Thyroid gland (tissue), 4 donors: ENCODE measurements at regions not wholly inside any gene's neighbourhood (a gene's known extent, or its start where the extent isn't known, plus 50 kb on each side); places are given as distances from the start of the nearest gene placed in this dataset.

Source experiments
- POLR2A ChIP-seq, 2 donors: fragments of 450-650 bp; IDR thresholded peaks; one replicate each; pipeline ENCODE4 v1.6.1; 2017; ENCODE audit warnings: antibody characterized with exemption in 2 of 2, mild to moderate bottlenecking in 2 of 2, moderate library complexity in 1 of 2
- TF ChIP-seq, protein P1 (sequence below), 6 experiments: fragments of 200-600 bp in 3 of 6; fragments of 450-650 bp in 3 of 6; sonication (generic) in 3 of 6; IDR thresholded peaks; one replicate each; pipeline ENCODE4 v1.5.1; 2016 to 2019; ENCODE audit warnings: antibody characterized with exemption in 6 of 6, mild to moderate bottlenecking in 2 of 6, inconsistent platforms in 1 of 6, moderate library complexity in 1 of 6

DNA sequence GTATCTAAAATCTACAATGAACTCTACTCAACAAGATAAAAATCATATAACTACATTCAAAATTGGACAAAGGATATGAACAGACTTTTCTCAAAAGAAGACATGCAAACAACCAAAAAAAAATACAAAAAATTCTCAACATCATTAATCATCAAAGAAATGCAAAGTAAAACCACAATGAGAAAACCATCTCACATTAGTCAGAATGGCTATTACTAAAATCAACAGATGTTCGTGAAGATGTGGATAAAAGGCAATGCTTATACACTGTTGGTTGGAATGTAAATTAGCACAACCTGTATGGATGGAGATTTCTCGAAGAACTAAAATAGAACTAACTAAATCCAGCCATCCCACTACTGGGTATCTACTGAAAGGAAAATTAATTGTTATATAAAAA lies 1080.8 kb downstream of the AMY1C start:
- TF ChIP-seq, protein P1, sequence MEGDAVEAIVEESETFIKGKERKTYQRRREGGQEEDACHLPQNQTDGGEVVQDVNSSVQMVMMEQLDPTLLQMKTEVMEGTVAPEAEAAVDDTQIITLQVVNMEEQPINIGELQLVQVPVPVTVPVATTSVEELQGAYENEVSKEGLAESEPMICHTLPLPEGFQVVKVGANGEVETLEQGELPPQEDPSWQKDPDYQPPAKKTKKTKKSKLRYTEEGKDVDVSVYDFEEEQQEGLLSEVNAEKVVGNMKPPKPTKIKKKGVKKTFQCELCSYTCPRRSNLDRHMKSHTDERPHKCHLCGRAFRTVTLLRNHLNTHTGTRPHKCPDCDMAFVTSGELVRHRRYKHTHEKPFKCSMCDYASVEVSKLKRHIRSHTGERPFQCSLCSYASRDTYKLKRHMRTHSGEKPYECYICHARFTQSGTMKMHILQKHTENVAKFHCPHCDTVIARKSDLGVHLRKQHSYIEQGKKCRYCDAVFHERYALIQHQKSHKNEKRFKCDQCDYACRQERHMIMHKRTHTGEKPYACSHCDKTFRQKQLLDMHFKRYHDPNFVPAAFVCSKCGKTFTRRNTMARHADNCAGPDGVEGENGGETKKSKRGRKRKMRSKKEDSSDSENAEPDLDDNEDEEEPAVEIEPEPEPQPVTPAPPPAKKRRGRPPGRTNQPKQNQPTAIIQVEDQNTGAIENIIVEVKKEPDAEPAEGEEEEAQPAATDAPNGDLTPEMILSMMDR (IDR thresholded peaks at IDR 0.05): no peak
- no peak for TF ChIP-seq POLR2A (IDR thresholded peaks at IDR 0.05)
